ENCODE measurements at regions not wholly inside any gene's neighbourhood (a gene's known extent, or its start where the extent isn't known, plus 50 kb on each side); places are given as distances from the start of the nearest gene placed in this dataset.

DNA sequence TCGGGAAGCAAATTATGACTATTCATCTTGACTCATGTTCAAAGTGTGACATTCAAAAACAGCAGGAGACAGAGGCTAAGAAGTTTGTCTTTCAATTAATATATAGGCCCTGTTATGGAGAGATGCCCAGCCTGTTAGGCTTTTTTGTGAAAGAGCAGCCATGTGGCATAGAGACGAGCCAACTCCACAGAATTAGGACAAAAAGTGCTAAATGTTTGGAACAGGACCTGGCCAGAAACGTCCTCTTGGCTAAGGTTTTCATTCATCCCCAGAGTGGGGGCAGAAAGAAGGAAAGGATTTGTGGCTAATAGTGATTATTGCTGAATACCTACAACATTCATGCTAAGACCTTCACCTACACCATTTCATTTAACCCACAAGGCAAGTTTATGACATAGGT, 324.7 kb upstream of the NPVF start:
- no TSS peak for BruUV-seq (replicated peaks)
- Histone ChIP-seq H3K36me3 (ENCODE audit: insufficient read depth, low read length, poor library complexity, severe bottlenecking) (no peaks in the 10 kb centered on the region), H3K4me1 (ENCODE audit: insufficient read depth, low read length, poor library complexity, severe bottlenecking) (peaks cover 7% of the 10 kb centered on the region), H3K27me3 (replicated peaks; ENCODE audit: insufficient read depth, low read depth, low read length, poor library complexity) (peaks cover 21% of the 10 kb centered on the region), H3K27ac (ENCODE audit: low read depth, low read length, poor library complexity, severe bottlenecking) (no peak overlapping the region), H3K4me3 (ENCODE audit: low read depth, low read length, poor library complexity, severe bottlenecking) (no peak overlapping the region), H3K9me3 (ENCODE audit: low read depth, low read length, poor library complexity, severe bottlenecking) (no peaks in the 10 kb centered on the region)
- DNase-seq (ENCODE audit: low spot score): no peak
- ChIA-PET CTCF (no interaction called here), POLR2A (ENCODE audit: low non-redundant PET) (no interaction called here)
- no peak for TF ChIP-seq EZH2 (IDR thresholded peaks at IDR 0.05; ENCODE audit: borderline replicate concordance, low read depth, low read length, poor library complexity, severe bottlenecking)
- no peak for TF ChIP-seq CTCF (conservative IDR thresholded peaks at IDR 0.05; ENCODE audit: low read depth, low read length)
- intact Hi-C loops (cut with micrococcal nuclease; ENCODE audit: unreplicated experiment): no loop called here

DNA sequence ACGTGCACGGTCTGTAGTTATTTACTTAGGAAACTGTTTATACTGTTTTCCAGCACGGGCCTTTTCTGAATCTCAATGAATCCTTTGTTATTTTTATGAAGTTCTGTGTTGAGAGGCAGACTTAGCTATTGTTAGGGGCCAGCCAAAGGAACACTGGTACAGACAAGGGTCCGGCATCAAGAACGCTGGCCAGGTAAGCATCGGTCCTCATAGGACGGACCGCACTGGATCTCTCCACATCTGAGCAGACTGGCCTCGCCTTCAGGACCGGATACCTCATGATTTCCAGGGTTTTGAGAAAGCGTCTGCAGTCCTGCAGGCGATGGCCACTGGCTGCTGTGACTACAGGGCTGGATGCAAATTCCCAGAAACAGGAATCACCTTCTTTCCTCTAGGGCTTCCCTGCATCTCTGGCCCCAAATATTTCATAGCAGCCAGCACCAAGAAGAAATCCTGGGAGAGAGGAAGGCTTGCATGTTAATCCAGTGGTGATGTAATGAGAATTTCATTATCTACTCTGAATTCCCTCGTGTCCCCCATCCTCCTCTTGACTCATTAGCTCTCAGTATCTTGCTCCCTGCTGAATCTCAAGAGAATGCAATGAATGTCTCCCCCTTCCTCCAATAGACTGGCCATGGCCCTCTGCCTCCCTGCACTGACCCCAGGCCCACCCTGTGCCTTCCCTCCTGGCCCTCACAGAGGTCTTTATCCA, 325.4 kb upstream of the NPVF start:
- intact Hi-C loops (cut with micrococcal nuclease; ENCODE audit: unreplicated experiment): no loop called here
- no peak for DNase-seq (ENCODE audit: low spot score)
- ChIA-PET CTCF (no interaction called here), POLR2A (ENCODE audit: low non-redundant PET) (interaction anchor here (0.8 kb wide), 1 partner anchor 15 kb away, joined by 5 read pairs; no protein-coding TSS in a partner anchor)
- H3K9me3 ChIP-seq (ENCODE audit: low read depth, low read length, poor library complexity, severe bottlenecking): no peaks in the 10 kb centered on the region
- H3K4me3 ChIP-seq (ENCODE audit: low read depth, low read length, poor library complexity, severe bottlenecking): no peak overlapping the region
- peaks cover 18% of the 10 kb centered on the region for H3K27me3 ChIP-seq (replicated peaks; ENCODE audit: insufficient read depth, low read depth, low read length, poor library complexity)
- H3K27ac ChIP-seq (ENCODE audit: low read depth, low read length, poor library complexity, severe bottlenecking): no peak overlapping the region
- H3K4me1 ChIP-seq (ENCODE audit: insufficient read depth, low read length, poor library complexity, severe bottlenecking): peaks cover 7% of the 10 kb centered on the region
- no TSS peak for BruUV-seq (replicated peaks)
- no peaks in the 10 kb centered on the region for H3K36me3 ChIP-seq (ENCODE audit: insufficient read depth, low read length, poor library complexity, severe bottlenecking)
- TF ChIP-seq EZH2 (IDR thresholded peaks at IDR 0.05; ENCODE audit: borderline replicate concordance, low read depth, low read length, poor library complexity, severe bottlenecking): no peak
- no peak for TF ChIP-seq CTCF (conservative IDR thresholded peaks at IDR 0.05; ENCODE audit: low read depth, low read length)

DNA sequence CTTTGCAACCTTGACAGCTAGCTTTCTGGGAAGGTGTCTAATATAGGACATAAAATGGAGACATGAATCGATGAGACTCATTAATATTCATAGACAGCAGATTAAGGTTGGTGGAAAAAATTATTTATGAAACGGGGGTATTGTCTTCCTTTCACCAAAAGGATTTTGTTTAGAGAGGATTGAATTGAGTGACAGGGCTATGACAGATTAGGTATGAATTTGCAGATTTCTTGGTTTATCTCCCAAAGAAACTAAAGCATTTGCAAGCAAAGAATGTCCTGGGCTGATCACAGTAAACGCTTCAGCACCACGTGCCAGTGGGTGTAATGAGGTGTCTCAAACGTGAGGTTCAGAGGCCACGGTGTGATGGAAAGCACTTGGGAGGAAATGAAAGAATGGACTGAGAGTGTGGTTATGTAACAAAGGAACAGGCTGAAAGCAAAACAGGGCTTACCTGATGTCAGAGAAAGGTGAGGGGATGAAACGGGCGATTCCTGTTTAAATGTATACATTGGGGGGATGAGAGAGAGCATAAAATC, 329.2 kb upstream of the NPVF start:
- no peaks in the 10 kb centered on the region for H3K9me3 ChIP-seq (ENCODE audit: low read depth, low read length, poor library complexity, severe bottlenecking)
- H3K4me1 ChIP-seq (ENCODE audit: insufficient read depth, low read length, poor library complexity, severe bottlenecking): peaks cover 10% of the 10 kb centered on the region
- TF ChIP-seq CTCF (conservative IDR thresholded peaks at IDR 0.05; ENCODE audit: low read depth, low read length): no peak
- no peak for TF ChIP-seq EZH2 (IDR thresholded peaks at IDR 0.05; ENCODE audit: borderline replicate concordance, low read depth, low read length, poor library complexity, severe bottlenecking)
- no peak overlapping the region for H3K4me3 ChIP-seq (ENCODE audit: low read depth, low read length, poor library complexity, severe bottlenecking)
- intact Hi-C loops (cut with micrococcal nuclease; ENCODE audit: unreplicated experiment): no loop called here
- no peak overlapping the region for H3K27ac ChIP-seq (ENCODE audit: low read depth, low read length, poor library complexity, severe bottlenecking)
- ChIA-PET POLR2A (ENCODE audit: low non-redundant PET) (no interaction called here), CTCF (no interaction called here)
- no peaks in the 10 kb centered on the region for H3K36me3 ChIP-seq (ENCODE audit: insufficient read depth, low read length, poor library complexity, severe bottlenecking)
- H3K27me3 ChIP-seq (replicated peaks; ENCODE audit: insufficient read depth, low read depth, low read length, poor library complexity): peaks cover 10% of the 10 kb centered on the region
- no TSS peak for BruUV-seq (replicated peaks)
- no peak for DNase-seq (ENCODE audit: low spot score)
